GM20000 (cell line): ENCODE measurements at regions not wholly inside any gene's neighbourhood (a gene's known extent, or its start where the extent isn't known, plus 50 kb on each side); places are given as distances from the start of the nearest gene placed in this dataset.

Experiments
- DNase-seq: peaks from one replicate; pipeline ENCODE4 v3.0.0; 2012; ENCODE audit warnings: low spot score
- TF ChIP-seq, protein P1 (sequence below): IDR thresholded peaks from 2 replicates; pipeline ENCODE4 v1.5.1; 2012; ENCODE audit warnings: mild to moderate bottlenecking, control low read depth; ENCODE audit errors: extremely low read depth, missing control alignments

DNA sequence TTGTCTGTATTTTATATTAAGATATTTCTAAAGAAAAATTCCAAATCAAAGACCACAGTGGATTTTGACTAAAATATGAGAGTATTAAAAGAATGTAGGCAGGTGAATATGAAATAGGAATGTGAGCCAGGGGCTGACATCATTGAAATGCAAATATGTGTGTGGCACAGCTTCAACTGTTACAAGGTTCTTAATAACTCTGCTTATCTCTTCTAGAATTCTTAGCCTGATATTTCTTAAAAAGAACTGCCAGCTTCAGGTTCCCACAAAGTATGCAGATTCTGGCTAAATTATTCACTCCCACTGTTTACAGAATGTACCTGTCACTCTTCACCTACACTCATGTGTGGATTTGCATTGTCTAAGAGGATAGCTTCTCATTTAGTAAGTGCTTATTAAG, 274.4 kb downstream of the DIRAS2 start:
- TF ChIP-seq, protein P1, sequence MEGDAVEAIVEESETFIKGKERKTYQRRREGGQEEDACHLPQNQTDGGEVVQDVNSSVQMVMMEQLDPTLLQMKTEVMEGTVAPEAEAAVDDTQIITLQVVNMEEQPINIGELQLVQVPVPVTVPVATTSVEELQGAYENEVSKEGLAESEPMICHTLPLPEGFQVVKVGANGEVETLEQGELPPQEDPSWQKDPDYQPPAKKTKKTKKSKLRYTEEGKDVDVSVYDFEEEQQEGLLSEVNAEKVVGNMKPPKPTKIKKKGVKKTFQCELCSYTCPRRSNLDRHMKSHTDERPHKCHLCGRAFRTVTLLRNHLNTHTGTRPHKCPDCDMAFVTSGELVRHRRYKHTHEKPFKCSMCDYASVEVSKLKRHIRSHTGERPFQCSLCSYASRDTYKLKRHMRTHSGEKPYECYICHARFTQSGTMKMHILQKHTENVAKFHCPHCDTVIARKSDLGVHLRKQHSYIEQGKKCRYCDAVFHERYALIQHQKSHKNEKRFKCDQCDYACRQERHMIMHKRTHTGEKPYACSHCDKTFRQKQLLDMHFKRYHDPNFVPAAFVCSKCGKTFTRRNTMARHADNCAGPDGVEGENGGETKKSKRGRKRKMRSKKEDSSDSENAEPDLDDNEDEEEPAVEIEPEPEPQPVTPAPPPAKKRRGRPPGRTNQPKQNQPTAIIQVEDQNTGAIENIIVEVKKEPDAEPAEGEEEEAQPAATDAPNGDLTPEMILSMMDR: no peak

DNA sequence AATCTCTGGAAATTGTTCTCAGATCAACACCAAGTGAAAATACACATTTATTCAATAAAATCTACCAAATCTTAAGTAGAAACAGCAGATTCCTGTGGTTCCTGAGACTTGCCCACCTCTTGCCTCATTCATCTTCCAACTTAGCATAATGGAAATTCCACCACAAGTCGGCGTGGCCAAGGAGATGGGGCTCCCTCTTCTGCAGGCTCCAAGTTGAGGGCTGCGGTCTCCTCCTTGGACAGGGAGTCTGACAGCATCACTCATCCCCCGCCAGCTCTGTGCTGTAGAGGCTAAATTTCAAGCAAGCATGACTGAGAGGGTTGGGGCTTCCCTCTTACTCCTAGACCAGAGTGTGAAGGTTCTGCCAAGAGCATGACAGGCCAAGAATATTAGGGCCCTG, 273.7 kb downstream of the DIRAS2 start:
- no peak for DNase-seq
- TF ChIP-seq, protein P1: no peak

More for the DNA sequence above, 274.4 kb downstream of the DIRAS2 start:
- DNase-seq: no peak

DNA sequence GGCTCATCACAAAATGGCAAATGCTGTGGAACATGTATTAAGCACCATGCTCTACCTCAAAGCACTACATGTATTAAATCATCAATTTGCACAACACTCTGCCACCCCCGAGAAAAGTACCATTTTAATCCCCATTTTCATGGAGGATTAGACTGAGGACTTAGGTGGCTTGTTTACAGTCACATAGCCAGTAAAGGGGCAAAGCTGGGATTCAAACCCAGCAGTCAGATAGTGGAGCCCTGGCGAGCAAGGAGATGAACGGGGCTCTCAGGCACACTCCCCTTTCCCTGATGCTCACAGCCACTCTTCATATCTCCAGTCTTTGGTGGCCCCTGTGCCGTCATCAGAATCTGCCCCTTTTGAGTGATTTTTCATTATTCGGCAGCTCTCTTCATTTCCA, 262.9 kb downstream of the DIRAS2 start:
- TF ChIP-seq, protein P1: no peak
- no peak for DNase-seq

DNA sequence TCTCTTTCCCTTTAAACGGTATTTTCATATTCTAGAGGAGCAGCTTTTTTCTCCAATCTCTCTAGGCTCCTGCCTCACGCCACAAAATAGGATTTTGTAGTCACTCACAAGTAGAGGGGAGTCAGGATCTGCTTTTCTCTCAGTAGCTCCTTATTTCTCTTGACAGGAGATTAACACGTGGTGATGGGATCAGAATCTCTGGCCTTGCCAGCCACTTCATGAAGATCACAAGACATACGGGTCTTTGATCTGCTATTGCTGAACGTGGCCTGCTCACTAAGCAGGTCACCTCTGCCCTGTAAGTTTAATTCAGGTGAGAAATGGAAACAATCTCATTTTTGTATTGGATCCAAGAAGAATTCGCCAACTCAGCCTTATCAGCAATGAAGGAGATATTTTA, 257.5 kb downstream of the DIRAS2 start:
- TF ChIP-seq, protein P1: no peak
- DNase-seq: no peak

DNA sequence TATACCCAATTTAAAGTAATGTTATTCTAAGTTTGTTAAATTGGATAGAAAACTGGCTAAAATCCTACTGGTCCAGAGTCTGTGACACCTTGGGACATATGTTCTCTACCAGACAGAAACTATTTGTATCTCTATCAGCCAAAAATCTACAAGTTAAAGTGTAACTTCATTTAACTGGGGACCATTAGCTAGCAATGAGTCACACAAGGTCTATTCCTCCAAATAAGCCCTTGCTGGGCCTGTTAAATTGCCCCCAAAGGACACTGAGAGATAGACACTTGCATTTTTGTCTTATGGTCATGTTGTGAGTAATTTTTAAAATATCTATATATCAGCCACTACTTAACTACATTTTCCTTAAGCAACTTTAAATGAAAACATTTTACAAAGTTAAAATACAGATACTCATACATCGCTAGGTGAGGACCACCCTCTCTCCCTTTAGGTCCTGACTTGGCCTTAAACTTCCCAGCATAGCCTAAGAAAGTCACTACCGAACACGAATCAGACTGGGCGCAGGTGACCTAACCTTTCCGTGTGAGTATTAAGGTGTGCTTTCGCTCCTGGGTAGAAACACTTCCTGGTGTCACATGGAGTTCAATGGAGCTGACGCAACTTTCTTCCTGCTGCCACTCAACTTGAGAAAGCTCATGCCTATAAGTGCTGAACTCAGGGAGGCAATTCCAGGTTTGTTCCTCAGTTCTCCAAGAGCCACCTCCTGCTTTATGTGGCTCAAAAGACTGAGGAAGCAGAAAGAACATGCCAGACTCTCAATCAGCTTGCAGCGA, 249.1 kb downstream of the DIRAS2 start:
- TF ChIP-seq, protein P1: no peak
- DNase-seq: no peak

DNA sequence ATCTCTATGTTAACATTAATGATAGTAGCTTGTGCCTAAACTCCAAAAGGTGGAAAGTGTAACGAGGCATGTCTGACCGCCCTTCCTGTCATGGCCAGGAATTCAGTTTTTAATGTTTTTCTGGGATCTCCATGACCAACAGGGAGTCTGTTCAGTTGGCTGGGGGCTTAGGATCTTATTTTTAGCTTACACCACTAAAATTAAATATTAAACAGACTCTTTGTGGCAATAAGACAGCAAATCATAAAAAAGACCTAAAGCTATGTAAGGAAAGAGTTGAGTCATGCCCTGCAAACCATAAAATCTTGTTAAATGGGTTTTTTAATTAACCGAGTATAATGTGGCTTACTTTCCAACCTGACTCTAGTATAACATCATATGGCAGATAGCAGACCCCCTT, 247.8 kb downstream of the DIRAS2 start:
- no peak for DNase-seq

DNA sequence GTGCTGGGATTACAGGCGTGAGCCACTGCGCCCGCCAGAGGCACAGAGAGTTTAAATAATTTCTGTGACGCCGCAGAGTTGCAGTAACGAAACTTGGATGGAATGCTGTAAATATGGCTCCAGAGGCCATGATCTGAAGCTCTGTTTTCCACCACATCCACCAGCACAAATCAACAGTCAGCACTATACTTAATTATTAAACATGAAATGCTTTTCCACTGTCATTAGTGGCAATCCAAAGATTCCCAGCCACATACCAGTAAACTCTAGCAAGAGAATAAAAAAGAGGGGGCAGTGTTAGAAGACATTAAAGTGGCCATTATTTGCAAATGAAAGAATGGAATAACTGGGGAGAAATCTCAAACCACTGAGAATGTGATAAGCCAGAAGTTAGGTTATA, 242.5 kb downstream of the DIRAS2 start:
- DNase-seq: no peak
- TF ChIP-seq, protein P1: no peak

More for the DNA sequence above, 247.8 kb downstream of the DIRAS2 start:
- TF ChIP-seq, protein P1: no peak
